Activated CD8-positive, alpha-beta T cell treated with anti-CD3 and anti-CD28 coated beads for 36 hours (primary cell): ENCODE measurements at regions not wholly inside any gene's neighbourhood (a gene's known extent, or its start where the extent isn't known, plus 50 kb on each side); places are given as distances from the start of the nearest gene placed in this dataset.

Experiments
- ATAC-seq: fragments of 200-7000 bp; cut with Tn5 transposase; one replicate; pipeline ENCODE4 v1.10.0; 2021; ENCODE audit warnings: mild to moderate bottlenecking, moderate library complexity
- CTCF ChIA-PET: fragments of 350-600 bp; sonication (Branson Sonifier 250); formaldehyde crosslinking; loops from one replicate; lab custom pipeline; 2021; ENCODE audit warnings: antibody characterized with exemption; lab: Charles Lee
- POLR2A ChIA-PET: fragments of 350-600 bp; sonication (Branson Sonifier 250); formaldehyde crosslinking; loops from one replicate; lab custom pipeline; 2021; ENCODE audit warnings: antibody characterized with exemption; lab: Charles Lee
- DNase-seq: peaks from one replicate; pipeline ENCODE4 v3.0.0-alpha.2; 2020
- H3K27ac Mint-ChIP-seq: one replicate; pipeline ENCODE4 v1.8.0; 2021; ENCODE audit warnings: mild to moderate bottlenecking, mixed read lengths
- H3K27me3 Mint-ChIP-seq: one replicate; pipeline ENCODE4 v1.8.0; 2021; ENCODE audit warnings: mixed read lengths
- H3K36me3 Mint-ChIP-seq: one replicate; pipeline ENCODE4 v1.8.0; 2021; ENCODE audit warnings: low read depth, mixed read lengths
- H3K4me1 Mint-ChIP-seq: one replicate; pipeline ENCODE4 v1.8.0; 2021; ENCODE audit warnings: low read depth, mixed read lengths
- H3K4me3 Mint-ChIP-seq: one replicate; pipeline ENCODE4 v1.8.0; 2021; ENCODE audit warnings: mild to moderate bottlenecking, moderate library complexity, mixed read lengths
- H3K9me3 Mint-ChIP-seq: one replicate; pipeline ENCODE4 v1.8.0; 2021; ENCODE audit warnings: mixed read lengths
- intact Hi-C: fragments of 100-400 bp; cut with micrococcal nuclease; formaldehyde crosslinking; loops from one replicate; pipeline ENCODE4 v1.10.0; 2022
- TF ChIP-seq, protein P1 (sequence below): fragments of 200-600 bp; IDR thresholded peaks from one replicate; pipeline ENCODE4 v1.8.0; 2022; ENCODE audit warnings: antibody characterized with exemption, mild to moderate bottlenecking

DNA sequence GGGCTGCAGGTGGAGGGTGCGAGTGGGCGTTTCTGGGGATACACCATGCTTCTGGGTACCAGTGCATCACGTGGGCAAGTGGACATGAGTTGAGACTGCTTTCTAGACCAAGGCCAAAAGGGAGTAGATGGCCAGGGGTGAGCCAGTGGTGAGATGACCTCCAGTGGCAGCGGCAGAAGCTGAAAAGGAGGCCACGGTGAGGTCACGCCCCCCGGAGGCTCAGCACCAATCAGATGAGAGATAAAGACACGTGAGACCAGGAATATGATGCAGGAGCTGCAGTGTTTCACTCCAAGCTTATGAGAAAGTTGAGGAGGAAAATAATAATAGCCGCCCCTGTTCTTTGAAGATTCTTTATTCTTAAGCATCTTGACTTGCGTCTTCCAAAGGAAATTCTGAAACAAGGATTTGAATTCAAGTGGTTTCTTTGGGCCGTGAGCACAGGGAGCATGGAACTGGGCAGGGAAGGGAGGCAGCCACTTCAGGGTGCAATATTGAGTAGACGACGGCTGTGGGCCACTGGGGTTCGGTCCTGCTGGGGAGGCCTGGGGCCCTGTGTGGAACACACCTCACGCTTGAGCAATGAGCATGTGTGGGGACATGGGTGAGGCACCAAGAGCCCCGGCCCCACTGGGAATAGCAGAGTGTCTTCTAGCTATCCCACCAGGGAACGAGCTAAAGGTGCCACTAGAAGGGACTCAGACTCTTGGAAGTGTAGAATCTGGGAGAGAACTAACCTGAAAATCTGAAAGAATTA, 156.7 kb upstream of the LRFN2 start:
- TF ChIP-seq, protein P1, sequence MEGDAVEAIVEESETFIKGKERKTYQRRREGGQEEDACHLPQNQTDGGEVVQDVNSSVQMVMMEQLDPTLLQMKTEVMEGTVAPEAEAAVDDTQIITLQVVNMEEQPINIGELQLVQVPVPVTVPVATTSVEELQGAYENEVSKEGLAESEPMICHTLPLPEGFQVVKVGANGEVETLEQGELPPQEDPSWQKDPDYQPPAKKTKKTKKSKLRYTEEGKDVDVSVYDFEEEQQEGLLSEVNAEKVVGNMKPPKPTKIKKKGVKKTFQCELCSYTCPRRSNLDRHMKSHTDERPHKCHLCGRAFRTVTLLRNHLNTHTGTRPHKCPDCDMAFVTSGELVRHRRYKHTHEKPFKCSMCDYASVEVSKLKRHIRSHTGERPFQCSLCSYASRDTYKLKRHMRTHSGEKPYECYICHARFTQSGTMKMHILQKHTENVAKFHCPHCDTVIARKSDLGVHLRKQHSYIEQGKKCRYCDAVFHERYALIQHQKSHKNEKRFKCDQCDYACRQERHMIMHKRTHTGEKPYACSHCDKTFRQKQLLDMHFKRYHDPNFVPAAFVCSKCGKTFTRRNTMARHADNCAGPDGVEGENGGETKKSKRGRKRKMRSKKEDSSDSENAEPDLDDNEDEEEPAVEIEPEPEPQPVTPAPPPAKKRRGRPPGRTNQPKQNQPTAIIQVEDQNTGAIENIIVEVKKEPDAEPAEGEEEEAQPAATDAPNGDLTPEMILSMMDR = no peak
- intact Hi-C loops = no loop called here
- ATAC-seq (no peak), DNase-seq (no peak)
- no peak overlapping the region for H3K4me3 Mint-ChIP-seq
- H3K36me3 Mint-ChIP-seq = no peaks in the 10 kb centered on the region
- POLR2A ChIA-PET = no interaction called here
- no peak overlapping the region for H3K27ac Mint-ChIP-seq
- CTCF ChIA-PET = no interaction called here
- no peaks in the 10 kb centered on the region for H3K4me1 Mint-ChIP-seq
- peaks cover 13% of the 10 kb centered on the region for H3K27me3 Mint-ChIP-seq
- H3K9me3 Mint-ChIP-seq = no peaks in the 10 kb centered on the region

DNA sequence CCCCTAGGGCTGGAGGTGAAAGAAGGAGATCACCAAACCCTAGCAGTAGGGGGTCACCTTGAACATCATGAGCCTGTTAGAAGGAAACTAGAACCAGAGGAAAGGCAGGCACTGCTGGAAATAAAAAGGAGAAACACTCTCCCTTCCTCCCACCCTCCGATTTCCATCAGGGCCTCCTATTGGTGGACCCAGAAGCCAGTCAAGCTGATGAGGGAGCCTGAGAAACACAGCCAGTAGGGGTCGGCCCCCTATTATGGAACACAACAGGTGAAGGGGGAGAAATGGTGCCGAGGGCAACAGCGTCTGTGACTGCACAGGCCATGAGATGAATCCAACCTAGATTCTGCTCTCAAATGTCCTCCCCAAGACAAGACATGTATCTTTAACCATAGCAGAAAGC, 156.1 kb upstream of the LRFN2 start:
- TF ChIP-seq, protein P1 = no peak
- peaks cover 8% of the 10 kb centered on the region for H3K27me3 Mint-ChIP-seq
- CTCF ChIA-PET = no interaction called here
- H3K9me3 Mint-ChIP-seq = no peaks in the 10 kb centered on the region
- H3K4me3 Mint-ChIP-seq = no peak overlapping the region
- H3K36me3 Mint-ChIP-seq = no peaks in the 10 kb centered on the region
- no peaks in the 10 kb centered on the region for H3K4me1 Mint-ChIP-seq
- intact Hi-C loops = no loop called here
- POLR2A ChIA-PET = no interaction called here
- DNase-seq (peak; percentile 9), ATAC-seq (no peak)
- no peak overlapping the region for H3K27ac Mint-ChIP-seq

DNA sequence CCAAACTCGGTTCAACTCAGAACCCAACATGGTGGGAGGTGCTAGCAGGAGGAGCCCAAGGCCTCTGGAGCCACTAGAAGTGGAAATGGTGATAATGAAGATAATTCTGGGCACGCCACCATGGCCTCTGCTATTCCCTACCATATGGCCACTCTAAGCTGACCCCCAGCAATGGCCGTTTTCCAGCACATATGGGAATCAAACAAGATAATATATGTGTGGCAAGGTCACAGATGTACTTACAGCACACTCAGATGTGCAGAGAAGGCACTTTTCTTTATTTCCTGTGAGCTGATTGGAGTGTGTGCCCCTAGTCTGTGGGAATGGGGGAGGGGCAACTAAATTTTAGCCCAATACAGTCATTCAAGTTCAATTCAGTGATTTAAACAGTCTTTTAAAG, 153.4 kb upstream of the LRFN2 start:
- ChIA-PET POLR2A (no interaction called here), CTCF (no interaction called here)
- Mint-ChIP-seq H3K36me3 (no peaks in the 10 kb centered on the region), H3K4me1 (no peaks in the 10 kb centered on the region), H3K9me3 (no peaks in the 10 kb centered on the region), H3K4me3 (no peak overlapping the region), H3K27ac (no peak overlapping the region), H3K27me3 (peaks cover 7% of the 10 kb centered on the region)
- ATAC-seq (no peak), DNase-seq (no peak)
- intact Hi-C loops = no loop called here
- TF ChIP-seq, protein P1 = no peak

DNA sequence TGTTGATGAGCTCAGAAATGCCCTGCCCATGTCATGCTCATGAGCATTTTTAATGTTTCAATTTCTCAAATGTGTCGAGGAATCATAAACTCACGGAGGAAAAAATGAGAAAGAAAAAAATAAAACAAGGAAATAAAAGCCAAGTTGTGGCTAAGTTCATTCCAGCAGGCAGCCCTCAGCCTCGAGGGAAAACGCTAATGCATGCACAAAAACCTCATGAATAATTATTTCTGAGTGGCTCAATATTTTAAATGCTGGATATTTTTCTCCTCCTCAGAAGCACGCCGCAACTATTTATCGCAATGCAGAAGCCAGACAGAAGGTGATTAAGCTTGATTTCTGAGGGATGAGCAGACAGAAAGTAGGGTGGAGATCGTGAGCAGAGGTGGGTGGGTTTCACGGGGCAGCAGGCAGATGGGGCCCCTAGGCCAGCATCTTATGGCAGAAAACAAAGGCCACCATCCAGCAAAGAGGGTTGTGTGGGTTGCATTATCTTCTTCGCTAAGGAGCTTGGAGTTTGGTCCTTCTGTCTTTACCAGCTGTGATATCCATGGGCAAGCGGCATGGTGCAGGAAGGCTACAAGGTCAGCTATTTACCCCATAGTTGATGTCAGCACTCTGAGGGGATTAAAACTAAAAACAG, 151.5 kb upstream of the LRFN2 start:
- TF ChIP-seq, protein P1 = no peak
- POLR2A ChIA-PET = no interaction called here

DNA sequence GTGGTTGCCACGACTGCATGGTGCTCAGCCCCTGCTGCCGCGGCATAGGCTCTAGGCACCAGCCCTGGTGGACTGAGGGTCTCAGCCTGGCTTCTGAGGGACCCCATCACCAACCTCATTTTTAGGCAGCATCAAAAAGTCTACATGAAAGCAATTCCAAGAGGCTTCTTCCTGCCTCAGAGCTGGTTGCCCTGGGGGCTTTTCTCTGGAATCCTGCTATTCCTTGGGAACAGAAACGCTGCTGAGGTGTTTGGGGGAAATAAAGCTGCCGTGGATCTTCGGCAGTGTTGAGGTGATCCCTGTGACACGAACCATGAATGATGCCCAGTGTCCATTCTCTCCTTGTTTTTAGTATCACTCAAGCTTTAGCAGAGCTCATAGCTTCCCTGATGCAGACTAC, 148.4 kb upstream of the LRFN2 start:
- H3K27me3 Mint-ChIP-seq = peaks cover 10% of the 10 kb centered on the region
- H3K9me3 Mint-ChIP-seq = no peaks in the 10 kb centered on the region
- intact Hi-C loops = no loop called here
- ChIA-PET CTCF (no interaction called here), POLR2A (no interaction called here)
- H3K4me1 Mint-ChIP-seq = no peaks in the 10 kb centered on the region
- no peak overlapping the region for H3K27ac Mint-ChIP-seq
- DNase-seq (no peak), ATAC-seq (no peak)
- TF ChIP-seq, protein P1 = no peak
- H3K4me3 Mint-ChIP-seq = no peak overlapping the region
- no peaks in the 10 kb centered on the region for H3K36me3 Mint-ChIP-seq

More for the DNA sequence above, 151.5 kb upstream of the LRFN2 start:
- H3K27ac Mint-ChIP-seq = no peak overlapping the region
- no peaks in the 10 kb centered on the region for H3K36me3 Mint-ChIP-seq
- no peak for ATAC-seq
- no peak for DNase-seq
- H3K4me3 Mint-ChIP-seq = no peak overlapping the region
- CTCF ChIA-PET = interaction anchor here (0.6 kb wide), 1 partner anchor 20 kb away, joined by 3 read pairs; no protein-coding TSS in a partner anchor
- peaks cover 14% of the 10 kb centered on the region for H3K27me3 Mint-ChIP-seq
- intact Hi-C loops = no loop called here
- H3K9me3 Mint-ChIP-seq = no peaks in the 10 kb centered on the region
- H3K4me1 Mint-ChIP-seq = no peaks in the 10 kb centered on the region
